Panc1 (cell line): ENCODE measurements at regions not wholly inside any gene's neighbourhood (a gene's known extent, or its start where the extent isn't known, plus 50 kb on each side); places are given as distances from the start of the nearest gene placed in this dataset.
"Not testable (repeated sequence)": the region's sequence is repeated elsewhere in the genome, so short reads cannot be mapped to it uniquely, and the experiment has no call there.

ENCODE experiments used
- ATAC-seq: fragments of 200-7000 bp; cut with Tn5 transposase; 2 replicates; pipeline ENCODE4 v1.9.1; 2020; ENCODE audit warnings: mild to moderate bottlenecking, moderate library complexity
- BruUV-seq: library from RNA; stranded (reverse); fragments of 400-500 nt; replicated peaks from 2 replicates; lab custom pipeline; 2021; lab: Mats Ljungman, UMichigan
- CTCF ChIA-PET: fragments of 300-600 bp; sonication (Branson Sonifier 250); formaldehyde crosslinking; loops from one replicate; lab custom pipeline; 2022; ENCODE audit warnings: antibody characterized with exemption; lab: Charles Lee
- POLR2A ChIA-PET: fragments of 300-600 bp; sonication (Branson Sonifier 250); formaldehyde crosslinking; loops from one replicate; lab custom pipeline; 2022; ENCODE audit warnings: antibody characterized with exemption; lab: Charles Lee
- DNase-seq: peaks from one replicate; pipeline ENCODE4 v3.0.0-alpha.2; 2010; ENCODE audit warnings: low read depth, low spot score
- H3K27ac ChIP-seq: 2 replicates; pipeline ENCODE4 v1.5.1; 2011; ENCODE audit warnings: mild to moderate bottlenecking, low read length, inconsistent platforms
- H3K27me3 ChIP-seq: fragments of 200-500 bp; sonication (Bioruptor generic); 2 replicates; pipeline ENCODE4 v1.6.0; 2014; ENCODE audit warnings: low read length, inconsistent platforms; ENCODE audit not compliant: control insufficient read depth, insufficient read depth
- H3K36me3 ChIP-seq: fragments of 200-500 bp; sonication (Bioruptor generic); 2 replicates; pipeline ENCODE4 v1.5.1; 2014; ENCODE audit warnings: inconsistent platforms, mild to moderate bottlenecking, low read length, moderate library complexity; ENCODE audit not compliant: control insufficient read depth, insufficient read depth
- H3K4me1 ChIP-seq: 2 replicates; pipeline ENCODE4 v1.5.1; 2011; ENCODE audit warnings: inconsistent platforms, mild to moderate bottlenecking, low read length, moderate library complexity; ENCODE audit not compliant: control insufficient read depth, insufficient read depth
- H3K4me3 ChIP-seq, 2 experiments: 2 replicates each; pipeline ENCODE4 v1.5.1; 2011 to 2012; ENCODE audit warnings: low read depth in 2 of 2, low read length in 2 of 2, mild to moderate bottlenecking in 2 of 2, inconsistent platforms in 1 of 2, moderate library complexity in 1 of 2
- H3K9me3 ChIP-seq: fragments of 200-500 bp; sonication (Bioruptor generic); 2 replicates; pipeline ENCODE4 v1.5.1; 2014; ENCODE audit warnings: low read depth, mild to moderate bottlenecking, inconsistent platforms, low read length, moderate library complexity; ENCODE audit not compliant: control insufficient read depth, insufficient read depth
- CTCF ChIP-seq: fragments of 450-650 bp; IDR thresholded peaks from 2 replicates; pipeline ENCODE4 v1.5.1; 2017; ENCODE audit warnings: mild to moderate bottlenecking
- POLR2AphosphoS5 ChIP-seq: IDR thresholded peaks from 2 replicates; pipeline ENCODE4 v1.6.1; 2012; ENCODE audit warnings: mild to moderate bottlenecking, low read depth, low read length, moderate library complexity
- REST ChIP-seq, 2 experiments: IDR thresholded peaks; 2 replicates each; pipeline ENCODE4 v1.6.1; 2011 to 2012; ENCODE audit warnings: low read depth in 2 of 2, control low read depth in 1 of 2, low read length in 1 of 2, mild to moderate bottlenecking in 1 of 2, moderate library complexity in 1 of 2; ENCODE audit not compliant: insufficient read depth in 1 of 2
- SIN3A ChIP-seq: IDR thresholded peaks from 2 replicates; pipeline ENCODE4 v1.6.1; 2012; ENCODE audit warnings: low read depth, mild to moderate bottlenecking, low read length, moderate library complexity, borderline replicate concordance; ENCODE audit not compliant: insufficient read depth
- in situ Hi-C: cut with HindIII; loops from 2 replicates; pipeline ENCODE4 v1.10.0; 2016; ENCODE audit warnings: low sequenced_read_pairs, low pct_unique_long_range_greater_than_20kb
- intact Hi-C: fragments of 100-400 bp; cut with micrococcal nuclease; formaldehyde crosslinking; loops from one replicate; pipeline ENCODE4 v1.10.0; 2022; ENCODE audit not compliant: unreplicated experiment

GRCh38 chr17:20852990-20853370 is 189.8 kb downstream of the USP22 start:
- no TSS peak for BruUV-seq
- no peaks in the 10 kb centered on the region for H3K9me3 ChIP-seq
- no peaks in the 10 kb centered on the region for H3K36me3 ChIP-seq
- DNase-seq = no peak
- no peak; the same call in 1 of the 2 replicates for ATAC-seq
- peaks cover 7% of the 10 kb centered on the region for H3K27me3 ChIP-seq
- ChIA-PET CTCF (no interaction called here), POLR2A (no interaction called here)
- intact Hi-C loops (no loop called here), in situ Hi-C loops (no loop called here)
- no peak overlapping the region for H3K27ac ChIP-seq
- TF ChIP-seq POLR2AphosphoS5 = no peak
- no peak for TF ChIP-seq SIN3A
- no peak for TF ChIP-seq REST (IDR thresholded peaks at IDR 0.05; ENCODE audit: insufficient read depth in 1 of 2, low read depth in 2 of 2, low read length in 1 of 2)
- 0 out of 2 replicates have a peak, but pooled peaks have one; percentile 2 for TF ChIP-seq CTCF
- peak overlapping the region; percentile 29 to 46 for H3K4me3 ChIP-seq
- no peaks in the 10 kb centered on the region for H3K4me1 ChIP-seq

GRCh38 chr17:20855910-20856470 is 186.8 kb downstream of the USP22 start:
- H3K4me1 ChIP-seq, H3K27ac ChIP-seq, H3K9me3 ChIP-seq, BruUV-seq, ATAC-seq, DNase-seq, H3K36me3 ChIP-seq, POLR2A ChIA-PET, intact Hi-C loops, in situ Hi-C loops, H3K4me3 ChIP-seq, H3K27me3 ChIP-seq, CTCF ChIA-PET: not testable (repeated sequence)

- H3K4me1 ChIP-seq, intact Hi-C loops, ATAC-seq, CTCF ChIA-PET, BruUV-seq, H3K4me3 ChIP-seq, H3K27ac ChIP-seq, H3K27me3 ChIP-seq, H3K36me3 ChIP-seq, DNase-seq, H3K9me3 ChIP-seq, POLR2A ChIA-PET, in situ Hi-C loops: not testable (repeated sequence)
Measured at GRCh38 chr17:20866444-20867209, 176.2 kb downstream of the USP22 start.

- ATAC-seq, H3K27me3 ChIP-seq, BruUV-seq, H3K4me3 ChIP-seq, in situ Hi-C loops, CTCF ChIA-PET, H3K4me1 ChIP-seq, DNase-seq, intact Hi-C loops, H3K36me3 ChIP-seq, POLR2A ChIA-PET, H3K27ac ChIP-seq, H3K9me3 ChIP-seq: not testable (repeated sequence)
Measured at GRCh38 chr17:20867436-20867937, 175.3 kb downstream of the USP22 start.

- H3K36me3 ChIP-seq, H3K27ac ChIP-seq, CTCF ChIA-PET, intact Hi-C loops, H3K4me1 ChIP-seq, H3K27me3 ChIP-seq, in situ Hi-C loops, H3K9me3 ChIP-seq, BruUV-seq, ATAC-seq, POLR2A ChIA-PET, DNase-seq: not testable (repeated sequence)
- H3K4me3 ChIP-seq = peak overlapping the region in 1 of 2 experiments; percentile 22; a peak in 1 of 4 replicates
Measured at GRCh38 chr17:20867938-20868661, 174.7 kb downstream of the USP22 start.
